ENCODE measurements at regions not wholly inside any gene's neighbourhood (a gene's known extent, or its start where the extent isn't known, plus 50 kb on each side); places are given as distances from the start of the nearest gene placed in this dataset.

GRCh38 chr4:138871555-138871875 lies 144.1 kb upstream of the NOCT start:
- Histone ChIP-seq H3K27me3 (ENCODE audit: insufficient read depth, low read length) (peaks cover 9% of the 10 kb centered on the region), H4K20me1 (ENCODE audit: insufficient read depth, low read length) (no peaks in the 10 kb centered on the region), H3K27ac (ENCODE audit: low read depth, low read length) (no peak overlapping the region), H3K36me3 (ENCODE audit: insufficient read depth, low read length) (no peaks in the 10 kb centered on the region), H2AFZ (ENCODE audit: low read length) (peak overlapping the region; percentile 21), H3K4me1 (ENCODE audit: insufficient read depth, low read length) (peaks cover 7% of the 10 kb centered on the region), H3K9me3 (ENCODE audit: low read depth, low read length) (no peaks in the 10 kb centered on the region), H3K4me2 (ENCODE audit: insufficient read depth, low read length) (no peak overlapping the region), H3K4me3 (ENCODE audit: insufficient read depth, low read length) (no peak overlapping the region), H3K79me2 (ENCODE audit: insufficient read depth, low read length) (no peaks in the 10 kb centered on the region)
- no peak for DNase-seq (ENCODE audit: insufficient read length, low spot score, missing footprints)
- TF ChIP-seq CTCF (IDR thresholded peaks at IDR 0.05; ENCODE audit: extremely low read depth, low read depth, low read length) = no peak

- H3K79me2 ChIP-seq (ENCODE audit: insufficient read depth, low read length) = no peaks in the 10 kb centered on the region
- H3K4me2 ChIP-seq (ENCODE audit: insufficient read depth, low read length) = peak overlapping the region; percentile 14
- no peak overlapping the region for H3K4me3 ChIP-seq (ENCODE audit: insufficient read depth, low read length)
- H3K27ac ChIP-seq (ENCODE audit: low read depth, low read length) = no peak overlapping the region
- peaks cover 14% of the 10 kb centered on the region for H3K27me3 ChIP-seq (ENCODE audit: insufficient read depth, low read length)
- no peaks in the 10 kb centered on the region for H3K36me3 ChIP-seq (ENCODE audit: insufficient read depth, low read length)
- peak; percentile 80 for DNase-seq (ENCODE audit: insufficient read length, low spot score, missing footprints)
- peaks cover 3% of the 10 kb centered on the region for H3K4me1 ChIP-seq (ENCODE audit: insufficient read depth, low read length)
- H3K9me3 ChIP-seq (ENCODE audit: low read depth, low read length) = no peaks in the 10 kb centered on the region
- H2AFZ ChIP-seq (ENCODE audit: low read length) = peak overlapping the region; percentile 21
- peak; percentile 91 for TF ChIP-seq CTCF (IDR thresholded peaks at IDR 0.05; ENCODE audit: extremely low read depth, low read depth, low read length)
- H4K20me1 ChIP-seq (ENCODE audit: insufficient read depth, low read length) = no peaks in the 10 kb centered on the region
Observed at GRCh38 chr4:138870737-138871554, 144.6 kb upstream of the NOCT start.

GRCh38 chr4:138869631-138870030 lies 145.9 kb upstream of the NOCT start:
- no peaks in the 10 kb centered on the region for H3K4me1 ChIP-seq (ENCODE audit: insufficient read depth, low read length)
- DNase-seq (ENCODE audit: insufficient read length, low spot score, missing footprints) = no peak
- H4K20me1 ChIP-seq (ENCODE audit: insufficient read depth, low read length) = no peaks in the 10 kb centered on the region
- H3K9me3 ChIP-seq (ENCODE audit: low read depth, low read length) = no peaks in the 10 kb centered on the region
- H2AFZ ChIP-seq (ENCODE audit: low read length) = no peak overlapping the region
- H3K27me3 ChIP-seq (ENCODE audit: insufficient read depth, low read length) = peaks cover 19% of the 10 kb centered on the region
- no peak overlapping the region for H3K4me2 ChIP-seq (ENCODE audit: insufficient read depth, low read length)
- no peak overlapping the region for H3K4me3 ChIP-seq (ENCODE audit: insufficient read depth, low read length)
- H3K36me3 ChIP-seq (ENCODE audit: insufficient read depth, low read length) = no peaks in the 10 kb centered on the region
- H3K27ac ChIP-seq (ENCODE audit: low read depth, low read length) = no peak overlapping the region
- TF ChIP-seq CTCF (IDR thresholded peaks at IDR 0.05; ENCODE audit: extremely low read depth, low read depth, low read length) = no peak
- H3K79me2 ChIP-seq (ENCODE audit: insufficient read depth, low read length) = no peaks in the 10 kb centered on the region

- Histone ChIP-seq H3K9me3 (ENCODE audit: low read depth, low read length) (no peaks in the 10 kb centered on the region), H3K79me2 (ENCODE audit: insufficient read depth, low read length) (no peaks in the 10 kb centered on the region), H3K36me3 (ENCODE audit: insufficient read depth, low read length) (no peaks in the 10 kb centered on the region), H3K4me3 (ENCODE audit: insufficient read depth, low read length) (no peak overlapping the region), H3K27me3 (ENCODE audit: insufficient read depth, low read length) (peaks cover 22% of the 10 kb centered on the region), H4K20me1 (ENCODE audit: insufficient read depth, low read length) (no peaks in the 10 kb centered on the region), H3K4me2 (ENCODE audit: insufficient read depth, low read length) (no peak overlapping the region), H2AFZ (ENCODE audit: low read length) (no peak overlapping the region), H3K27ac (ENCODE audit: low read depth, low read length) (no peak overlapping the region), H3K4me1 (ENCODE audit: insufficient read depth, low read length) (no peaks in the 10 kb centered on the region)
- DNase-seq (ENCODE audit: insufficient read length, low spot score, missing footprints) = no peak
- TF ChIP-seq CTCF (IDR thresholded peaks at IDR 0.05; ENCODE audit: extremely low read depth, low read depth, low read length) = no peak
Observed at GRCh38 chr4:138869165-138869564, 146.4 kb upstream of the NOCT start.
